Liver (tissue), 8 donors: ENCODE measurements at regions not wholly inside any gene's neighbourhood (a gene's known extent, or its start where the extent isn't known, plus 50 kb on each side); places are given as distances from the start of the nearest gene placed in this dataset.

ENCODE experiments used
- DNase-seq: peaks from one replicate; pipeline ENCODE4 v3.0.0-alpha.2; 2017; ENCODE audit warnings: low spot score
- H3K27ac ChIP-seq, 2 donors: one replicate each; pipeline ENCODE4 v1.7.0; 2013; ENCODE audit warnings: inconsistent platforms in 2 of 2, low read length in 2 of 2, control low read depth in 1 of 2, low read depth in 1 of 2, mild to moderate bottlenecking in 1 of 2
- H3K27me3 ChIP-seq, 4 donors: one replicate each; pipeline versions ENCODE4 v1.6.1 to v1.7.0; 2013; ENCODE audit warnings: low read length in 3 of 4, inconsistent platforms in 1 of 4, mild to moderate bottlenecking in 1 of 4, moderate library complexity in 1 of 4; ENCODE audit not compliant: control insufficient read depth in 4 of 4, insufficient read depth in 4 of 4
- H3K36me3 ChIP-seq, 4 donors: one replicate each; pipeline versions ENCODE4 v1.6.1 to v1.7.0; 2013; ENCODE audit warnings: low read length in 3 of 4, mild to moderate bottlenecking in 3 of 4, low read depth in 1 of 4, moderate library complexity in 1 of 4; ENCODE audit not compliant: control insufficient read depth in 4 of 4, insufficient read depth in 3 of 4
- H3K4me1 ChIP-seq, 4 donors: one replicate each; pipeline versions ENCODE4 v1.6.1 to v1.7.0; 2013; ENCODE audit warnings: low read length in 3 of 4, mild to moderate bottlenecking in 3 of 4, moderate library complexity in 1 of 4; ENCODE audit not compliant: control insufficient read depth in 4 of 4, insufficient read depth in 4 of 4
- H3K4me3 ChIP-seq, 3 donors: one replicate each; pipeline versions ENCODE4 v1.6.1 to v1.7.0; 2013; ENCODE audit warnings: low read length in 3 of 3, control low read depth in 1 of 3, low read depth in 1 of 3, mild to moderate bottlenecking in 1 of 3
- H3K9ac ChIP-seq, 2 donors: one replicate each; pipeline ENCODE4 v1.7.0; 2013; ENCODE audit warnings: low read length in 2 of 2, mild to moderate bottlenecking in 2 of 2, moderate library complexity in 2 of 2, control low read depth in 1 of 2, low read depth in 1 of 2
- H3K9me3 ChIP-seq, 4 donors: one replicate each; pipeline versions ENCODE4 v1.6.1 to v1.7.0; 2013; ENCODE audit warnings: low read length in 3 of 4; ENCODE audit not compliant: control insufficient read depth in 4 of 4
- FOXA1 ChIP-seq: IDR thresholded peaks from 2 replicates; pipeline ENCODE4 v1.6.1; 2016; ENCODE audit warnings: antibody characterized with exemption
- FOXA2 ChIP-seq: IDR thresholded peaks from 2 replicates; pipeline ENCODE4 v1.6.1; 2016; ENCODE audit warnings: antibody characterized with exemption
- GABPA ChIP-seq, 2 donors: IDR thresholded peaks in 1 of 2; conservative IDR thresholded peaks in 1 of 2; 2 replicates each; pipeline ENCODE4 v1.6.1; 2016; ENCODE audit warnings: antibody characterized with exemption in 2 of 2, mild to moderate bottlenecking in 1 of 2, moderate library complexity in 1 of 2
- HNF4A ChIP-seq, 2 donors: conservative IDR thresholded peaks; 2 replicates each; pipeline ENCODE4 v1.6.1; 2016; ENCODE audit warnings: antibody characterized with exemption in 2 of 2, mild to moderate bottlenecking in 2 of 2
- HNF4G ChIP-seq: IDR thresholded peaks from 2 replicates; pipeline ENCODE4 v1.6.1; 2016; ENCODE audit warnings: antibody characterized with exemption
- JUND ChIP-seq, 2 donors: IDR thresholded peaks; 2 replicates each; pipeline ENCODE4 v1.6.1; 2016; ENCODE audit warnings: antibody characterized with exemption in 2 of 2
- NR2F2 ChIP-seq: IDR thresholded peaks from 2 replicates; pipeline ENCODE4 v1.6.1; 2016; ENCODE audit warnings: antibody characterized with exemption
- RAD21 ChIP-seq, 2 donors: IDR thresholded peaks; 2 replicates each; pipeline ENCODE4 v1.6.1; 2016; ENCODE audit warnings: antibody characterized with exemption in 2 of 2, mild to moderate bottlenecking in 2 of 2
- RXRA ChIP-seq, 2 donors: IDR thresholded peaks; 2 replicates each; pipeline ENCODE4 v1.6.1; 2017 to 2018; ENCODE audit warnings: antibody characterized with exemption in 2 of 2, mild to moderate bottlenecking in 1 of 2
- SP1 ChIP-seq: IDR thresholded peaks from 2 replicates; pipeline ENCODE4 v1.6.1; 2018; ENCODE audit warnings: antibody characterized with exemption, mild to moderate bottlenecking
- TAF1 ChIP-seq: conservative IDR thresholded peaks from 2 replicates; pipeline ENCODE4 v1.6.1; 2016; ENCODE audit warnings: antibody characterized with exemption, mild to moderate bottlenecking
- YY1 ChIP-seq: IDR thresholded peaks from 2 replicates; pipeline ENCODE4 v1.6.1; 2016; ENCODE audit warnings: antibody characterized with exemption, mild to moderate bottlenecking
- WGBS: extraction: QIAGEN DNeasy Blood & Tissue Kit; methylation state at CpG from one replicate; pipeline ENCODE4 v1.1.7; 2013; 5-methylcytosine and 5-hydroxymethylcytosine counted together
- TF ChIP-seq, protein P1 (sequence below): IDR thresholded peaks from 2 replicates; pipeline ENCODE4 v1.6.1; 2016; ENCODE audit warnings: antibody characterized with exemption, mild to moderate bottlenecking
- TF ChIP-seq, protein P2 (sequence below): IDR thresholded peaks from 2 replicates; pipeline ENCODE4 v1.6.1; 2016; ENCODE audit warnings: antibody characterized with exemption
- TF ChIP-seq, protein P3 (sequence below): IDR thresholded peaks from 2 replicates; pipeline ENCODE4 v1.6.1; 2016; ENCODE audit warnings: antibody characterized with exemption
- TF ChIP-seq, protein P4 (sequence below): fragments of 150-350 bp; IDR thresholded peaks from 2 replicates; pipeline ENCODE4 v1.5.1; 2017; ENCODE audit warnings: improper control_type of control experiment, low read depth, low read length; ENCODE audit not compliant: missing input control
- TF ChIP-seq, protein P5 (sequence below): IDR thresholded peaks from 2 replicates; pipeline ENCODE4 v1.6.1; 2016; ENCODE audit warnings: antibody characterized with exemption
- donor health status: healthy.
- donor health status: healthy.
- donor health status: healthy.
- donor health status: healthy.
- donor health status: healthy.

DNA sequence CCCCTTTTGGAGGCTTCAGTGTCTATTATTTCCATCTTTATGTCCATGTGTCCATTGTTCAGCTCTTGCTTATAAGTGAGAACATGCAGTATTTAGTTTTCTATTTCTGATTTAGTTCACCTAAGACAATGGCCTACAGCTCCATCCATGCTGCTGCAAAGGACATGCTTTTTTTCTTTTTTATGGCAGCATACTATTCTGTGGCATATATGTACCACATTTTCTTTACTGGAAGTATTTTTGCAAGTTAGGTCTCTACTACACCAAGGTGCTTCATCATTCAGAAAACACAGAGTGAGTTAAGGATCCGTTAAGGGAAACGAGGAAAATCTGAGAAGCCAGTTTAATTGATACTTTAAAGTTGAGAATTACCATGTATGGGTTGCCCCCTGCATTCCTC, 297.2 kb downstream of the CDCA7 start:
- Histone ChIP-seq H3K27ac (no peak overlapping the region), H3K4me1 (no peaks in the 10 kb centered on the region), H3K4me3 (no peak overlapping the region), H3K9me3 (peaks cover 0 to 1% (median 0%) of the 10 kb centered on the region in 4 donors), H3K36me3 (no peaks in the 10 kb centered on the region), H3K9ac (no peak overlapping the region), H3K27me3 (no peaks in the 10 kb centered on the region)
- TF ChIP-seq HNF4G, result no peak
- TF ChIP-seq TAF1, result no peak
- TF ChIP-seq, protein P1, sequence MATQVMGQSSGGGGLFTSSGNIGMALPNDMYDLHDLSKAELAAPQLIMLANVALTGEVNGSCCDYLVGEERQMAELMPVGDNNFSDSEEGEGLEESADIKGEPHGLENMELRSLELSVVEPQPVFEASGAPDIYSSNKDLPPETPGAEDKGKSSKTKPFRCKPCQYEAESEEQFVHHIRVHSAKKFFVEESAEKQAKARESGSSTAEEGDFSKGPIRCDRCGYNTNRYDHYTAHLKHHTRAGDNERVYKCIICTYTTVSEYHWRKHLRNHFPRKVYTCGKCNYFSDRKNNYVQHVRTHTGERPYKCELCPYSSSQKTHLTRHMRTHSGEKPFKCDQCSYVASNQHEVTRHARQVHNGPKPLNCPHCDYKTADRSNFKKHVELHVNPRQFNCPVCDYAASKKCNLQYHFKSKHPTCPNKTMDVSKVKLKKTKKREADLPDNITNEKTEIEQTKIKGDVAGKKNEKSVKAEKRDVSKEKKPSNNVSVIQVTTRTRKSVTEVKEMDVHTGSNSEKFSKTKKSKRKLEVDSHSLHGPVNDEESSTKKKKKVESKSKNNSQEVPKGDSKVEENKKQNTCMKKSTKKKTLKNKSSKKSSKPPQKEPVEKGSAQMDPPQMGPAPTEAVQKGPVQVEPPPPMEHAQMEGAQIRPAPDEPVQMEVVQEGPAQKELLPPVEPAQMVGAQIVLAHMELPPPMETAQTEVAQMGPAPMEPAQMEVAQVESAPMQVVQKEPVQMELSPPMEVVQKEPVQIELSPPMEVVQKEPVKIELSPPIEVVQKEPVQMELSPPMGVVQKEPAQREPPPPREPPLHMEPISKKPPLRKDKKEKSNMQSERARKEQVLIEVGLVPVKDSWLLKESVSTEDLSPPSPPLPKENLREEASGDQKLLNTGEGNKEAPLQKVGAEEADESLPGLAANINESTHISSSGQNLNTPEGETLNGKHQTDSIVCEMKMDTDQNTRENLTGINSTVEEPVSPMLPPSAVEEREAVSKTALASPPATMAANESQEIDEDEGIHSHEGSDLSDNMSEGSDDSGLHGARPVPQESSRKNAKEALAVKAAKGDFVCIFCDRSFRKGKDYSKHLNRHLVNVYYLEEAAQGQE, result no peak
- TF ChIP-seq SP1, result no peak
- TF ChIP-seq, protein P2, sequence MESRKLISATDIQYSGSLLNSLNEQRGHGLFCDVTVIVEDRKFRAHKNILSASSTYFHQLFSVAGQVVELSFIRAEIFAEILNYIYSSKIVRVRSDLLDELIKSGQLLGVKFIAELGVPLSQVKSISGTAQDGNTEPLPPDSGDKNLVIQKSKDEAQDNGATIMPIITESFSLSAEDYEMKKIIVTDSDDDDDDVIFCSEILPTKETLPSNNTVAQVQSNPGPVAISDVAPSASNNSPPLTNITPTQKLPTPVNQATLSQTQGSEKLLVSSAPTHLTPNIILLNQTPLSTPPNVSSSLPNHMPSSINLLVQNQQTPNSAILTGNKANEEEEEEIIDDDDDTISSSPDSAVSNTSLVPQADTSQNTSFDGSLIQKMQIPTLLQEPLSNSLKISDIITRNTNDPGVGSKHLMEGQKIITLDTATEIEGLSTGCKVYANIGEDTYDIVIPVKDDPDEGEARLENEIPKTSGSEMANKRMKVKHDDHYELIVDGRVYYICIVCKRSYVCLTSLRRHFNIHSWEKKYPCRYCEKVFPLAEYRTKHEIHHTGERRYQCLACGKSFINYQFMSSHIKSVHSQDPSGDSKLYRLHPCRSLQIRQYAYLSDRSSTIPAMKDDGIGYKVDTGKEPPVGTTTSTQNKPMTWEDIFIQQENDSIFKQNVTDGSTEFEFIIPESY, result no peak
- no peak for TF ChIP-seq YY1
- TF ChIP-seq FOXA2, result no peak
- TF ChIP-seq NR2F2, result no peak
- TF ChIP-seq RAD21 (IDR thresholded peaks at IDR 0.05), result no peak
- TF ChIP-seq, protein P3, sequence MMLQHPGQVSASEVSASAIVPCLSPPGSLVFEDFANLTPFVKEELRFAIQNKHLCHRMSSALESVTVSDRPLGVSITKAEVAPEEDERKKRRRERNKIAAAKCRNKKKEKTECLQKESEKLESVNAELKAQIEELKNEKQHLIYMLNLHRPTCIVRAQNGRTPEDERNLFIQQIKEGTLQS, result no peak
- TF ChIP-seq FOXA1, result no peak
- TF ChIP-seq GABPA (IDR thresholded peaks at IDR 0.05 in 1 of 2, conservative IDR thresholded peaks at IDR 0.05 in 1 of 2), result no peak
- TF ChIP-seq, protein P4, sequence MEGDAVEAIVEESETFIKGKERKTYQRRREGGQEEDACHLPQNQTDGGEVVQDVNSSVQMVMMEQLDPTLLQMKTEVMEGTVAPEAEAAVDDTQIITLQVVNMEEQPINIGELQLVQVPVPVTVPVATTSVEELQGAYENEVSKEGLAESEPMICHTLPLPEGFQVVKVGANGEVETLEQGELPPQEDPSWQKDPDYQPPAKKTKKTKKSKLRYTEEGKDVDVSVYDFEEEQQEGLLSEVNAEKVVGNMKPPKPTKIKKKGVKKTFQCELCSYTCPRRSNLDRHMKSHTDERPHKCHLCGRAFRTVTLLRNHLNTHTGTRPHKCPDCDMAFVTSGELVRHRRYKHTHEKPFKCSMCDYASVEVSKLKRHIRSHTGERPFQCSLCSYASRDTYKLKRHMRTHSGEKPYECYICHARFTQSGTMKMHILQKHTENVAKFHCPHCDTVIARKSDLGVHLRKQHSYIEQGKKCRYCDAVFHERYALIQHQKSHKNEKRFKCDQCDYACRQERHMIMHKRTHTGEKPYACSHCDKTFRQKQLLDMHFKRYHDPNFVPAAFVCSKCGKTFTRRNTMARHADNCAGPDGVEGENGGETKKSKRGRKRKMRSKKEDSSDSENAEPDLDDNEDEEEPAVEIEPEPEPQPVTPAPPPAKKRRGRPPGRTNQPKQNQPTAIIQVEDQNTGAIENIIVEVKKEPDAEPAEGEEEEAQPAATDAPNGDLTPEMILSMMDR, result no peak
- no peak for TF ChIP-seq JUND (IDR thresholded peaks at IDR 0.05)
- no peak for TF ChIP-seq HNF4A (conservative IDR thresholded peaks at IDR 0.05)
- TF ChIP-seq, protein P5, sequence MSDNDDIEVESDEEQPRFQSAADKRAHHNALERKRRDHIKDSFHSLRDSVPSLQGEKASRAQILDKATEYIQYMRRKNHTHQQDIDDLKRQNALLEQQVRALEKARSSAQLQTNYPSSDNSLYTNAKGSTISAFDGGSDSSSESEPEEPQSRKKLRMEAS, result no peak
- TF ChIP-seq RXRA (IDR thresholded peaks at IDR 0.05), result no peak
- 93% methylated on average over 2 of the region's 2 CpGs for WGBS
- DNase-seq, result no peak

DNA sequence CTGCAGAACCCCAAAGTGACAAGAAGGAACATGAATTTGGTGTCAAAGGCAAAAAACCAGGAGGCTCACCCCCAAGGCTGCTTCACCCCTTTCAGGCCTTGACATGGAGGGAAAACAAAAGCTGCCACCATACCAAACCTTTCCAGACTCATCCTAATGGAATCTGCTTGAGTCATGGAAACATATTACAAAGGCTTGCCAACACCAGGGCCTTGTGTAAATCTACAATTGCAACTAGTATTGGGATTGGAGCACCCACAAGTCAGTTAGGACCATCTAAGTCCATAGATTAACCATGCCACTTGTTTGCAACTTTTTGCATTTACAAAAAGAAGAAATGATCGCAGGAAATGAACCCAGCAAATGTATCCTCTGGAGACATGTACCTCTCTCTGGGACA, 297.6 kb downstream of the CDCA7 start:
- 90% methylated on average over 1 of the region's 1 CpG for WGBS
- H3K36me3 ChIP-seq, result no peaks in the 10 kb centered on the region
- DNase-seq, result no peak
- H3K9me3 ChIP-seq, result peaks cover 0 to 1% (median 0%) of the 10 kb centered on the region in 4 donors
- TF ChIP-seq HNF4A (conservative IDR thresholded peaks at IDR 0.05), result no peak
- TF ChIP-seq, protein P4, result no peak
- no peak overlapping the region for H3K27ac ChIP-seq
- no peaks in the 10 kb centered on the region for H3K4me1 ChIP-seq
- no peak overlapping the region for H3K9ac ChIP-seq
- H3K27me3 ChIP-seq, result no peaks in the 10 kb centered on the region
- H3K4me3 ChIP-seq, result no peak overlapping the region
